GM18507 (cell line): ENCODE measurements at regions not wholly inside any gene's neighbourhood (a gene's known extent, or its start where the extent isn't known, plus 50 kb on each side); places are given as distances from the start of the nearest gene placed in this dataset.

ENCODE experiments used
- DNase-seq: peaks from one replicate; pipeline ENCODE4 v3.0.0; 2011; ENCODE audit warnings: low read depth; ENCODE audit not compliant: insufficient read length; ENCODE audit errors: extremely low spot score
- FAIRE-seq: peaks from 2 replicates; lab custom pipeline; 2011; peaks lifted over from hg19 to GRCh38; lab: Jason Lieb, UNC

GRCh38 chr2:155176345-155176744 is 477.9 kb downstream of the KCNJ3 start:
- FAIRE-seq (no peak), DNase-seq (no peak)

DNA sequence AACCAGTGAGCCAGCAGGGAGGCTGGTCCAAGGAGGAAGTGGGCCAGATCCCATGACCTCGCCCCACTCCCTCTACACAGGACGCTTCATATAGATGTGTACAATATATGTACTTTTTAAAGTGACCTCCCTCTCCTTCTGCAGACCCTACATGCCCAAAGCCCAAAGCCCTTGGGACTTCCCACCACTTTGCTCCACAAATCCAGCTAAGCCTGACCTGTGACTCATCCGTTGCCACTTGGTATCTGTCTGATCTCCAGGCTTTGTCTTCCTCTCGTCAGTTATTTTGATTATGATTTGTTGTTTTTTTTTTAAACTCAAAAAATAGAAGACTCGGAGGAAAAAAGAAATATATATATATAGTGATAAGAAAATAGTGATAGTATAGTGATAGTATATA is 470.8 kb downstream of the KCNJ3 start:
- FAIRE-seq (no peak), DNase-seq (no peak)

- no peak for FAIRE-seq
- no peak for DNase-seq
Measured at GRCh38 chr2:155162494-155162893, 464.0 kb downstream of the KCNJ3 start.

DNA sequence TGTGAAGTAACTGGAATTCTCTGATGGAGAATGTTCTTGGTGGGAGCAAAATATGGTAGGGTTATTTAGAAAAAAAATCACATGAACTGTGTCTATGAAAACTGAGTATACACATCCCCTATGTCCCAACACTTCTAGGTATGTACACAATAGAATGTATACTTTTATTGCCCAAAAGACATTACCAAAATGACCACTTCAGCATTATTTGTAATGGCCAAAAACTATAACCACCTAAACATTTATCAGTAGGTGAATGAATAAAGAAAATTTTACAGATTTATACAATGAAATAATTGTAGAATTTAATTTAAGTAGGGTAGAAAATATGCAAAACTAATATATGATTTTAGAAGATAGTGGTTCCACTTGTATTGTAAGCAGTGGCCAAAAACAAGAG is 462.8 kb downstream of the KCNJ3 start:
- FAIRE-seq, result no peak
- DNase-seq, result no peak

DNA sequence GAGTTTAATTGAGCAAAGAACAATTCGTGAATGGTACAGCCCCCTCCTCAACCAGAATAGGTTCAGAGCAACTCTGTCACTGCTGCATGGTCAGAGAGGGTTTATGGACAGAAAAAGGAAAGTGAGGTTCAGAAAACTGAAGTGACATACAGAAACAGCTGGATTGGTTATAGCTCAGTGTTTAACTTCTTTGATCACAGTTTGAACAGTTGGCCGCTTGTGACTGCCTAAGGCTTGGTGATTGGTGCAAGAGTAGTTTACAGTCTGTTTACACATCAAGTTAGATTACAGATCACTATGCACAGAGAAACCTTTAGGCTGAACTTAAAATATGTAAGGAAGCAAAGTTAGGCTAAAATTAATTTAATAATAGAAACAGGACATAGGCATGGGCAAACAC is 459.2 kb downstream of the KCNJ3 start:
- no peak for DNase-seq
- no peak for FAIRE-seq

GRCh38 chr2:155157065-155157464 is 458.6 kb downstream of the KCNJ3 start:
- DNase-seq (no peak), FAIRE-seq (no peak)

GRCh38 chr2:155151945-155152344 is 453.4 kb downstream of the KCNJ3 start:
- DNase-seq (no peak), FAIRE-seq (no peak)

DNA sequence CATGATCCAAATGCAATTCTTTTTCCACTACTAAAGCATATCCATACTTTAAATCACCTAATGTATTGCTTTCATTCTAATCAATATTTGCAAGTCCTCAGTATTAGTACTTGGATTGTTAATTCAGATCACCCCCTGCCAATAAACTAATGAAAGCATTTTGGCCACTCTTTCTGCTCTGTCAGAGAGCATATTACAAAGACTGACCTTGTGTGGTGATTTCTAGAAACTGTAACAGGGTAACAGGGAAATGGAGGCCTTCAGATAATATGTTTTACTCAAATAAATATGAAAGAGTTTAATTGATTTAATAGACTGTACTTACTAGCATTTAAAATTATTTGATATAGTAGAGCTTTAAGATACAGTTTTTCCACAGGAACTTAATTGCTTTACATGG is 453.0 kb downstream of the KCNJ3 start:
- DNase-seq, result no peak
- no peak for FAIRE-seq

DNA sequence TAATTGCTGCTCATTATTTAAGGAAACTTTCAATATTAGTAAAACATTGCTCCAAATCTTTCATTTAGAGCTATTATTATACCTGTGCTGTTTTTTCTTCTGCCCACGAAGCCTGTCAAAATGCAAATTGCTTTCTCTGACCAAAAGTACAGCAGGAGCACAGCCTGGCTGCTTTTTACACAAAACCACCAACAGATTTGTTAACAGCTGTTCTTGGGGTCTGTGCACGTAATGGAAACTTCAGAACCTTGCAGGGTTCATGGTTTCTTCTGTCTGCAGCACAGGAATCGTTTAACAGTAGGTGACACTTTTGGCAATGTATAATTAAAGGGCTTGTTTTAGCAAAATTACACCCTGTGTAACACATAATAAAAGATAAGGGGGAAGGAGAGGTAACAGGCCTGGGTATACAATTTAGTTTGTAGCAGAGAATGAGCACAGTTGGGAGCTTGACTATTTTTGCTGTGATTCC is 447.3 kb downstream of the KCNJ3 start:
- FAIRE-seq, result peak; percentile 94

GRCh38 chr2:155141418-155141817 is 442.9 kb downstream of the KCNJ3 start:
- DNase-seq, result no peak
- no peak for FAIRE-seq

More for the DNA sequence above, 447.3 kb downstream of the KCNJ3 start:
- peak; percentile 3 for DNase-seq

- FAIRE-seq (peak; percentile 21), DNase-seq (no peak)
Measured at GRCh38 chr2:155125585-155126230, 427.2 kb downstream of the KCNJ3 start.

- DNase-seq (no peak), FAIRE-seq (no peak)
Measured at GRCh38 chr2:155115846-155116245, 417.4 kb downstream of the KCNJ3 start.

DNA sequence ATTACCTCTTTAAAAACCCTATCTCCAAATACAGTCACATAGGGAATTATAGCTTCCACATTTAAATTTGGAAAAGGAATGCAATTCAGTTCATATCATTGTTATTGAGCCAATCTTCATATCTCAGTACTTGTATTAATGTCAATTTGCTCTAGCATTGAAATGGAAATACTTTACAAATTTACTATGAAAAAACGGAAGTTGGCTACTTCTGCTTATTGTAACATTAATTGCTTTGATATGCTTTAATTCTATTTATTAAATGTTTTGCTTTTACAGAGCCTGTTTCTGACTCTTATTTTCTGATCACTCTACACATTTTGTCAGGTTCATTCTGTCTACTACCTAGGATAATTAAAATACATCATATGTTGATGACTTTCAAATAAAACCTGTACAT is 412.6 kb downstream of the KCNJ3 start:
- DNase-seq (no peak), FAIRE-seq (no peak)

- FAIRE-seq (no peak), DNase-seq (no peak)
Measured at GRCh38 chr2:155109527-155109926, 411.0 kb downstream of the KCNJ3 start.

DNA sequence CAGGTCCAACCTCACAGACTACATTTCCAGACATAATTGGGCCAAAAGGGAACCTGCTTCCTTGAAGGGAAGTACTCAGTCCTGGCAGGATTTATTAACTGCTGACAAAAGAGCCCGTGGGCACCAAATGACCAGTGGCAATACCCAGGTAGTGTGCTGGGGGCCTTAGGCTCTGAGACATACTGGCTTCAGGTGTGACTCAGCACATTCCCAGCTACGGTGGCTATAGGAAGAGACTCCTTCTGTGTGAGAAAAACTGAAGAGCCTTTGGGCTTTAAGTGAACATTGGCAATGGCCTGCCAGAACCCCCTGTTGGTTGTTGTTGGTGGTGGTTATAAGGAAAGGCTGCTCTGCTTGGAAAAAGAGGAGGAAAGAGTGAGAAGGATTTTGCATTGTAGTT is 401.8 kb downstream of the KCNJ3 start:
- no peak for FAIRE-seq
- DNase-seq, result no peak

- FAIRE-seq, result no peak
- DNase-seq, result no peak
Measured at GRCh38 chr2:155099784-155100183, 401.3 kb downstream of the KCNJ3 start.

- no peak for FAIRE-seq
- DNase-seq, result no peak
Measured at GRCh38 chr2:155095613-155096012, 397.1 kb downstream of the KCNJ3 start.

DNA sequence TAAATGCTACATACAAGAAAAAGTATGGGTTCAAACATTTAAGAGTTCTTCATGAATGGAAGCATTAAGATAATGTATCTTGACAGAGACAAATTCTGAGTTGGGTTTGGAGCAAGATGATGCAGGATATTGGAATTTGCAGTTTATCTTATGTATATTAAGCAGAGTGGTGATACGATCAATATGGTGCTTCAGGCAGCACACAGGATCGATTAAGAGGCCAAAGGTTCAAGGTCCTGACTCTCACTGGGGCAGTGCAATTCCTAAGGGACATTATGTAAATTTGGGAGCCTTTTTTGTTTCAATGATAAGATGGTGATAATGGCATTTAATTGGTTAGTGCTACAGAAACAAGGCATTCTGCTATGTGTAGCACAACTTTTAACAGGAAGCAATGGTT is 381.9 kb downstream of the KCNJ3 start:
- no peak for DNase-seq
- no peak for FAIRE-seq

DNA sequence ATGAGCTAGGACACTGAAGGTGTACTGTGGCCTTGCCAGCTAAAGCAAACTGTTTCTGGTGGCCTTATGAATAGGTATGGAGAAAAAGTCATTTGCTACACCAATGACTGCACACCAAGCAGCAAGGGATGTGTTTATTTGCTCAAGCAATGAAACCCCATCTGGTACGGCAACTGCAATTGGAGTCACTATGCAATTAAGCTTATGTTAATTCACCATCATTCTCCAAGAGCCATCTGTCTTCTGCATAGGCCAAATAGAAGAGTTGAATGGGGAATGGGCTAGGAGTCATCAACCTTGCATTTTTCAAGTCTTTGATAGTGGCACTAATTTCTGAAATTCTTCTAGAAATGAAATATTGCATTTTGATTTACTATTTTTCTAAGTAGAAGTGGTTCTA is 372.0 kb downstream of the KCNJ3 start:
- no peak for DNase-seq
- FAIRE-seq, result no peak

DNA sequence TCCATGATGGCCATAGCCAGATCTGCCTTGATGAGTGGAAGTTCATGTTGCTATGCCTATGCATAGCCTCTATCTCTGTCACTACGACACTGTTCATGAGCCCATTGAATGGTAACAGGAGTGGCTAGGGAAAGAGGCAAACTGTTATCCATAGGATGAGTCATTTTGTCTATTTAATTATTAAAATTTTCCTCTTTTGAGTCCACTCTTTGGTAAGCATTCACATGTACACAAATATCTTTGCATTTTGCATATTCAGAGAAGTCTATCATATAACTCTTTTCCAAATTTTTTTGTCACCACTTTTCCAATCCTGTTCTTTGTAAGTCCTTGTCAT is 364.4 kb downstream of the KCNJ3 start:
- DNase-seq, result no peak
- no peak for FAIRE-seq

DNA sequence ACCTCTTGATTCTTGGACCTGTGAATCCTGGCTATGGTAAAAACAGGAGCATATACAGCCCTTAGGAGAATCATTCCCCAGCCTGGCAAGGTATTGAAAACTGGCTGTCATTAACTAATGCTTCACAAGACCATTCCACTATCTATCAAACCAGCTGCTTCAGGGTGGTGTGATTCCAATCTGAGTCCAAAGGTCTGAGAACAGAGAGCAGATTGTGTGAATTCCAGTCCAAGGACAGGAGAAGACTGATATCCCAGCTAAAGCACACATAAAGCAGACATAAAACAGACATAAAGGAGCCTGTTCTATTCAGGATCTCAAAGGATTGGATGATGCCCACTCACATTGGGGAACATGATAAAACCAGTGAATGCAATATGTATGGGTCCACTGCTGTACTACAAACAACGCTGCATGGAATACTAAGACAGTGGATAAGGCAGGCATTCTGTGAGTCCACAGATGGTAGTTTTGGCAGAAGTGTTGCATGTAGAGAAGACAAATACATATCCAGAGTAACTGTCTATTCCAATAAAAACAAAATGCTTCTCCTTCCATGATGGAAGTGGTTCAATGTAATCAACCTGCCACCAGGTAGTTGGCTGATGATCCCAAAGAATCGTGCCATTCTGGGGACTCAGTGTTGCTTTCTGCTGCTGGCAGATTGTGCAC is 363.9 kb downstream of the KCNJ3 start:
- no peak for DNase-seq
- no peak for FAIRE-seq
